ENCODE measurements at regions not wholly inside any gene's neighbourhood (a gene's known extent, or its start where the extent isn't known, plus 50 kb on each side); places are given as distances from the start of the nearest gene placed in this dataset.

DNA sequence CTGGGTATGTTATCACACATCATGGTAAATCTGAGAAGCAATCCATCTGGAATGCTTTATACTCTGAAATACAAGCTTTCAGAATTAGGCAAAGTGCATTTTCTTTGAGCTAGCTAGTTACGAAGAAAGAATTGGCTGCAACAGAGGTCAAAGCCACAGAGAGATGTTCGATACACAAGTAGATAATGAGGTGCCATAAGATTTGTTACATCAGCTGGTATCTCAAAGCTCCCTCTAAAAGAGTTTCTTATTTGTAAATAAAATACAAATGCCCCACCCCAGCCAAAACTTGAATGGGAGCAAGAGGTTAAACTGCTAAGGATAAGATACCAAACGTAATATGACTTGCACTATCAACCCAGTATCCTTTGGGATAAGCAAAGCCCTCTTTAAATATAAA lies 84.0 kb upstream of the SLCO3A1 start:
- TF ChIP-seq, protein P1, sequence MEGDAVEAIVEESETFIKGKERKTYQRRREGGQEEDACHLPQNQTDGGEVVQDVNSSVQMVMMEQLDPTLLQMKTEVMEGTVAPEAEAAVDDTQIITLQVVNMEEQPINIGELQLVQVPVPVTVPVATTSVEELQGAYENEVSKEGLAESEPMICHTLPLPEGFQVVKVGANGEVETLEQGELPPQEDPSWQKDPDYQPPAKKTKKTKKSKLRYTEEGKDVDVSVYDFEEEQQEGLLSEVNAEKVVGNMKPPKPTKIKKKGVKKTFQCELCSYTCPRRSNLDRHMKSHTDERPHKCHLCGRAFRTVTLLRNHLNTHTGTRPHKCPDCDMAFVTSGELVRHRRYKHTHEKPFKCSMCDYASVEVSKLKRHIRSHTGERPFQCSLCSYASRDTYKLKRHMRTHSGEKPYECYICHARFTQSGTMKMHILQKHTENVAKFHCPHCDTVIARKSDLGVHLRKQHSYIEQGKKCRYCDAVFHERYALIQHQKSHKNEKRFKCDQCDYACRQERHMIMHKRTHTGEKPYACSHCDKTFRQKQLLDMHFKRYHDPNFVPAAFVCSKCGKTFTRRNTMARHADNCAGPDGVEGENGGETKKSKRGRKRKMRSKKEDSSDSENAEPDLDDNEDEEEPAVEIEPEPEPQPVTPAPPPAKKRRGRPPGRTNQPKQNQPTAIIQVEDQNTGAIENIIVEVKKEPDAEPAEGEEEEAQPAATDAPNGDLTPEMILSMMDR (IDR thresholded peaks at IDR 0.05; ENCODE audit: poor library complexity, severe bottlenecking), result no peak
- TF ChIP-seq POLR2AphosphoS5 (IDR thresholded peaks at IDR 0.05), result no peak
- TF ChIP-seq TAF1 (IDR thresholded peaks at IDR 0.05; ENCODE audit: low read depth), result no peak
- TF ChIP-seq EZH2 (IDR thresholded peaks at IDR 0.05; ENCODE audit: borderline replicate concordance, insufficient read depth, low read length, poor library complexity, severe bottlenecking), result no peak
